IMR-90 (cell line): ENCODE measurements at regions not wholly inside any gene's neighbourhood (a gene's known extent, or its start where the extent isn't known, plus 50 kb on each side); places are given as distances from the start of the nearest gene placed in this dataset.

Experiments used
- ATAC-seq: fragments of 200-7000 bp; cut with Tn5 transposase; 2 replicates; pipeline ENCODE4 v1.9.1; 2020; ENCODE audit warnings: low read depth, mild to moderate bottlenecking, moderate library complexity
- BruUV-seq: library from RNA; stranded (reverse); fragments of 400-500 nt; replicated peaks from 2 replicates; lab custom pipeline; 2021; lab: Mats Ljungman, UMichigan
- CTCF ChIA-PET: fragments of 300-600 bp; formaldehyde crosslinking; extraction: SDS; loops from one replicate; lab custom pipeline; 2021; ENCODE audit warnings: antibody characterized with exemption; lab: Yijun Ruan, JAX
- POLR2A ChIA-PET: fragments of 300-600 bp; sonication (Branson Sonifier 250); formaldehyde crosslinking; loops from one replicate; lab custom pipeline; 2022; ENCODE audit warnings: antibody characterized with exemption; ENCODE audit not compliant: unreplicated experiment; lab: Charles Lee
- DNase-seq: peaks from one replicate; pipeline ENCODE4 v3.0.0; 2013
- H2AFZ ChIP-seq: replicated peaks from 2 replicates; pipeline ENCODE3; 2013; ENCODE audit warnings: low read length, mild to moderate bottlenecking; ENCODE audit not compliant: poor library complexity
- H2AK5ac ChIP-seq: 2 replicates; pipeline ENCODE4 v1.6.1; 2013; ENCODE audit warnings: low read depth, low read length, inconsistent platforms
- H2AK9ac ChIP-seq: replicated peaks from 2 replicates; pipeline ENCODE3; 2013; ENCODE audit warnings: mild to moderate bottlenecking, low read depth, low read length, moderate library complexity; ENCODE audit not compliant: poor library complexity
- H2BK120ac ChIP-seq: 2 replicates; pipeline ENCODE4 v1.6.1; 2013; ENCODE audit warnings: low read depth, low read length, inconsistent platforms
- H2BK15ac ChIP-seq: 3 replicates; pipeline ENCODE4 v1.6.1; 2013; ENCODE audit warnings: low read depth, low read length, inconsistent platforms
- H2BK20ac ChIP-seq: 2 replicates; pipeline ENCODE4 v1.6.1; 2013; ENCODE audit warnings: low read depth, mild to moderate bottlenecking, inconsistent platforms, low read length, moderate library complexity
- H2BK5ac ChIP-seq: 2 replicates; pipeline ENCODE4 v1.6.1; 2013; ENCODE audit warnings: mild to moderate bottlenecking, low read depth, low read length, inconsistent platforms; ENCODE audit not compliant: poor library complexity, severe bottlenecking
- H3K14ac ChIP-seq: replicated peaks from 2 replicates; pipeline ENCODE4 v1.6.1; 2013; ENCODE audit warnings: low read depth, low read length, inconsistent platforms
- H3K18ac ChIP-seq: 2 replicates; pipeline ENCODE4 v1.6.1; 2013; ENCODE audit warnings: low read depth, low read length, control low read depth
- H3K23ac ChIP-seq: 2 replicates; pipeline ENCODE4 v1.6.1; 2013; ENCODE audit warnings: low read depth, low read length, inconsistent platforms
- H3K27ac ChIP-seq: 2 replicates; pipeline ENCODE4 v1.5.1; 2013; ENCODE audit warnings: mild to moderate bottlenecking, control low read depth, low read length; ENCODE audit not compliant: insufficient read depth
- H3K27me3 ChIP-seq: 2 replicates; pipeline ENCODE4 v1.6.1; 2013; ENCODE audit warnings: low read length; ENCODE audit not compliant: control insufficient read depth, insufficient read depth
- H3K36me3 ChIP-seq: 2 replicates; pipeline ENCODE4 v1.6.1; 2013; ENCODE audit warnings: low read length, mixed read lengths; ENCODE audit not compliant: control insufficient read depth, insufficient read depth
- H3K4ac ChIP-seq: 2 replicates; pipeline ENCODE4 v1.6.1; 2013; ENCODE audit warnings: low read depth, low read length, inconsistent platforms
- H3K4me1 ChIP-seq: 2 replicates; pipeline ENCODE4 v1.6.1; 2013; ENCODE audit warnings: low read length, mixed read lengths; ENCODE audit not compliant: control insufficient read depth, insufficient read depth
- H3K4me2 ChIP-seq: 2 replicates; pipeline ENCODE4 v1.6.1; 2013; ENCODE audit warnings: low read depth, mild to moderate bottlenecking, control low read depth, low read length, moderate library complexity
- H3K4me3 ChIP-seq: 2 replicates; pipeline ENCODE4 v1.5.1; 2013; ENCODE audit warnings: low read depth, mild to moderate bottlenecking, control low read depth, low read length, moderate library complexity; ENCODE audit not compliant: insufficient read depth
- H3K56ac ChIP-seq: 2 replicates; pipeline ENCODE4 v1.6.1; 2013; ENCODE audit warnings: low read length, inconsistent platforms; ENCODE audit not compliant: insufficient read depth; ENCODE audit errors: extremely low read depth
- H3K79me1 ChIP-seq, 2 experiments: 2 replicates each; pipeline ENCODE4 v1.6.1; 2013; ENCODE audit warnings: low read length in 2 of 2, inconsistent platforms in 1 of 2, low read depth in 1 of 2
- H3K9ac ChIP-seq: 2 replicates; pipeline ENCODE4 v1.6.1; 2013; ENCODE audit warnings: low read depth, low read length, control low read depth
- H3K9me1 ChIP-seq: 2 replicates; pipeline ENCODE4 v1.6.1; 2013; ENCODE audit warnings: low read length, inconsistent platforms; ENCODE audit not compliant: insufficient read depth
- H3K9me3 ChIP-seq: 2 replicates; pipeline ENCODE4 v1.6.1; 2013; ENCODE audit warnings: low read length; ENCODE audit not compliant: control insufficient read depth, insufficient read depth
- H4K20me1 ChIP-seq: 2 replicates; pipeline ENCODE4 v1.6.1; 2013; ENCODE audit warnings: low read length, inconsistent platforms; ENCODE audit not compliant: insufficient read depth
- H4K5ac ChIP-seq: 2 replicates; pipeline ENCODE4 v1.6.1; 2013; ENCODE audit warnings: mild to moderate bottlenecking, low read depth, low read length, control low read depth
- H4K8ac ChIP-seq, 2 experiments: 2 replicates each; pipeline ENCODE4 v1.6.1; 2013; ENCODE audit warnings: low read depth in 2 of 2, low read length in 2 of 2, control low read depth in 1 of 2, inconsistent platforms in 1 of 2
- H4K91ac ChIP-seq: 2 replicates; pipeline ENCODE4 v1.6.1; 2013; ENCODE audit warnings: low read depth, low read length, inconsistent platforms; ENCODE audit not compliant: insufficient read depth
- BHLHE40 ChIP-seq: fragments of 150-350 bp; IDR thresholded peaks from 2 replicates; pipeline ENCODE4 v1.6.1; 2016; ENCODE audit warnings: mild to moderate bottlenecking, low read depth, low read length
- CEBPB ChIP-seq: IDR thresholded peaks from 2 replicates; pipeline ENCODE4 v1.6.1; 2012; ENCODE audit warnings: low read depth, low read length, improper control_type of control experiment
- CTCF ChIP-seq: conservative IDR thresholded peaks from 2 replicates; pipeline ENCODE4 v1.5.1; 2012; ENCODE audit warnings: mild to moderate bottlenecking, low read depth, low read length, improper control_type of control experiment
- ELK1 ChIP-seq: fragments of 150-350 bp; IDR thresholded peaks from 2 replicates; pipeline ENCODE4 v1.6.1; 2016; ENCODE audit warnings: low read depth, mild to moderate bottlenecking, low read length, moderate library complexity, borderline replicate concordance
- FOS ChIP-seq: fragments of 150-350 bp; IDR thresholded peaks from 2 replicates; pipeline ENCODE4 v1.6.1; 2016; ENCODE audit warnings: low read depth, low read length
- MAZ ChIP-seq: IDR thresholded peaks from 2 replicates; pipeline ENCODE4 v1.6.1; 2012; ENCODE audit warnings: low read depth, mild to moderate bottlenecking, low read length, improper control_type of control experiment, moderate library complexity, borderline replicate concordance
- MXI1 ChIP-seq: IDR thresholded peaks from 2 replicates; pipeline ENCODE4 v1.6.1; 2012; ENCODE audit warnings: low read depth, mild to moderate bottlenecking, low read length, moderate library complexity, borderline replicate concordance
- NFE2L2 ChIP-seq: fragments of 150-350 bp; IDR thresholded peaks from 2 replicates; pipeline ENCODE4 v1.6.1; 2016; ENCODE audit warnings: low read depth, mild to moderate bottlenecking, low read length
- POLR2A ChIP-seq: IDR thresholded peaks from 2 replicates; pipeline ENCODE4 v1.6.1; 2012; ENCODE audit warnings: mild to moderate bottlenecking, low read depth, low read length
- RAD21 ChIP-seq: IDR thresholded peaks from 2 replicates; pipeline ENCODE4 v1.6.1; 2012; ENCODE audit warnings: low read length, improper control_type of control experiment
- RCOR1 ChIP-seq: IDR thresholded peaks from 2 replicates; pipeline ENCODE4 v1.6.1; 2012; ENCODE audit warnings: mild to moderate bottlenecking, low read length, improper control_type of control experiment; ENCODE audit not compliant: insufficient replicate concordance
- RFX5 ChIP-seq: IDR thresholded peaks from 2 replicates; pipeline ENCODE4 v1.8.0; 2012; ENCODE audit warnings: low read depth, mild to moderate bottlenecking, low read length, moderate library complexity
- SMC3 ChIP-seq: fragments of 150-350 bp; IDR thresholded peaks from 2 replicates; pipeline ENCODE4 v1.6.1; 2016; ENCODE audit warnings: low read depth, mild to moderate bottlenecking, antibody characterized with exemption, low read length, moderate library complexity
- dilution Hi-C: fragments of 300-500 bp; cut with HindIII; formaldehyde crosslinking; loops from one replicate; pipeline ENCODE4 v1.14.3; 2018; ENCODE audit warnings: low sequenced_read_pairs; ENCODE audit not compliant: unreplicated experiment
- in situ Hi-C: fragments of 300-500 bp; cut with MboI; formaldehyde crosslinking; loops from 3 replicates; pipeline ENCODE4 v1.14.3; 2019; ENCODE audit warnings: low sequenced_read_pairs, inconsistent platforms, mixed read lengths
- intact Hi-C: fragments of 100-400 bp; cut with micrococcal nuclease; formaldehyde crosslinking; loops from 2 replicates; pipeline ENCODE4 v1.10.0; 2022
- TF ChIP-seq, protein P1 (sequence below): fragments of 150-350 bp; IDR thresholded peaks from 2 replicates; pipeline ENCODE4 v1.6.1; 2017; ENCODE audit warnings: mild to moderate bottlenecking, antibody characterized with exemption, low read length, low read depth

DNA sequence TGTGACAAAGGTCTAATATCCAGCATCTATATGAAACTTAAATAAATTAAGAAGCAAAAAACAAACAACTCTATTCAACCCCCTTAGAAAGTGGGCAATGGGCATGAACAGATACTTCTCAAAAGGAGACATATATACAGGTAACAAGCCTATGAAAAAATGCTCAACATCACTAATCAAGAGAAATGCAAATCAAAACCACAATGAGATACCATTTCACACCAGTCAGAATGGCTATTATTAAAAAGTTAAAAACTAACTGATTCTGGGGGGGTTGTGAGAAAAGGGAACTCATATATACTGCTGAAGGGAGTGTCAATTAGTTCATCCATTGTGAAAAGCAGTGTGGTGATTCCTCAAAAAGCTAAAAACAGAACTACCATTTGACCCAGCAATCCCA, 198.9 kb downstream of the BMP4 start:
- intact Hi-C loops (no loop called here), dilution Hi-C loops (no loop called here), in situ Hi-C loops (no loop called here)
- no peak overlapping the region for H2AK9ac ChIP-seq
- H3K4me2 ChIP-seq, result no peak overlapping the region
- no peak overlapping the region for H3K18ac ChIP-seq
- no peaks in the 10 kb centered on the region for H3K79me1 ChIP-seq
- no peak overlapping the region for H4K8ac ChIP-seq
- TF ChIP-seq MAZ (no peak), NFE2L2 (no peak), ELK1 (no peak), POLR2A (no peak), RAD21 (no peak), SMC3 (no peak), CEBPB (no peak), RFX5 (no peak), BHLHE40 (no peak), CTCF (no peak), MXI1 (no peak), RCOR1 (no peak), FOS (no peak)
- TF ChIP-seq, protein P1, sequence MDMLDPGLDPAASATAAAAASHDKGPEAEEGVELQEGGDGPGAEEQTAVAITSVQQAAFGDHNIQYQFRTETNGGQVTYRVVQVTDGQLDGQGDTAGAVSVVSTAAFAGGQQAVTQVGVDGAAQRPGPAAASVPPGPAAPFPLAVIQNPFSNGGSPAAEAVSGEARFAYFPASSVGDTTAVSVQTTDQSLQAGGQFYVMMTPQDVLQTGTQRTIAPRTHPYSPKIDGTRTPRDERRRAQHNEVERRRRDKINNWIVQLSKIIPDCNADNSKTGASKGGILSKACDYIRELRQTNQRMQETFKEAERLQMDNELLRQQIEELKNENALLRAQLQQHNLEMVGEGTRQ, result no peak
- H3K9me1 ChIP-seq, result no peaks in the 10 kb centered on the region
- no peak overlapping the region for H4K5ac ChIP-seq
- H3K4me3 ChIP-seq, result no peak overlapping the region
- no peak overlapping the region for H2AK5ac ChIP-seq
- H3K36me3 ChIP-seq, result no peaks in the 10 kb centered on the region
- H3K56ac ChIP-seq, result no peak overlapping the region
- DNase-seq (no peak), ATAC-seq (no peak)
- no peaks in the 10 kb centered on the region for H4K20me1 ChIP-seq
- H2AFZ ChIP-seq, result no peak overlapping the region
- no peaks in the 10 kb centered on the region for H3K4me1 ChIP-seq
- no peaks in the 10 kb centered on the region for H3K9me3 ChIP-seq
- POLR2A ChIA-PET, result no interaction called here
- no peak overlapping the region for H2BK20ac ChIP-seq
- H4K91ac ChIP-seq, result no peak overlapping the region
- H2BK5ac ChIP-seq, result no peak overlapping the region
- H2BK15ac ChIP-seq, result no peak overlapping the region
- H3K4ac ChIP-seq, result no peak overlapping the region
- H3K23ac ChIP-seq, result no peak overlapping the region
- H3K27ac ChIP-seq, result no peak overlapping the region
- H3K27me3 ChIP-seq, result no peaks in the 10 kb centered on the region
- no peak overlapping the region for H3K14ac ChIP-seq
- no peak overlapping the region for H3K9ac ChIP-seq
- BruUV-seq, result no TSS peak
- no peak overlapping the region for H2BK120ac ChIP-seq
- CTCF ChIA-PET, result no interaction called here
